ENCODE measurements at regions not wholly inside any gene's neighbourhood (a gene's known extent, or its start where the extent isn't known, plus 50 kb on each side); places are given as distances from the start of the nearest gene placed in this dataset.

GRCh38 chr1:4062560-4062959 is 162.5 kb upstream of the C1orf174 start:
- WGBS (ENCODE audit: insufficient coverage): 62% methylated on average over 12 of the region's 13 CpGs
- H3K4me3 ChIP-seq (ENCODE audit: low read length): no peak overlapping the region
- H3K27me3 ChIP-seq (ENCODE audit: control insufficient read depth, insufficient read depth, low read length): no peaks in the 10 kb centered on the region
- H3K27ac ChIP-seq (ENCODE audit: low read length): no peak overlapping the region
- no peak for DNase-seq
- H3K4me1 ChIP-seq (ENCODE audit: control insufficient read depth, insufficient read depth, low read length): no peaks in the 10 kb centered on the region
- no peaks in the 10 kb centered on the region for H3K9me3 ChIP-seq (replicated peaks; ENCODE audit: control insufficient read depth, low read depth, low read length)
- H3K36me3 ChIP-seq (ENCODE audit: control insufficient read depth, insufficient read depth, low read length): no peaks in the 10 kb centered on the region

GRCh38 chr1:4062992-4063391 is 162.9 kb upstream of the C1orf174 start:
- Histone ChIP-seq H3K36me3 (ENCODE audit: control insufficient read depth, insufficient read depth, low read length) (no peaks in the 10 kb centered on the region), H3K27me3 (ENCODE audit: control insufficient read depth, insufficient read depth, low read length) (no peaks in the 10 kb centered on the region), H3K4me3 (ENCODE audit: low read length) (no peak overlapping the region), H3K4me1 (ENCODE audit: control insufficient read depth, insufficient read depth, low read length) (no peaks in the 10 kb centered on the region), H3K27ac (ENCODE audit: low read length) (no peak overlapping the region), H3K9me3 (replicated peaks; ENCODE audit: control insufficient read depth, low read depth, low read length) (no peaks in the 10 kb centered on the region)
- WGBS (ENCODE audit: insufficient coverage): 83% methylated on average over 15 of the region's 15 CpGs
- no peak for DNase-seq

GRCh38 chr1:4063516-4063915 is 163.4 kb upstream of the C1orf174 start:
- Histone ChIP-seq H3K27me3 (ENCODE audit: control insufficient read depth, insufficient read depth, low read length) (no peaks in the 10 kb centered on the region), H3K4me1 (ENCODE audit: control insufficient read depth, insufficient read depth, low read length) (no peaks in the 10 kb centered on the region), H3K36me3 (ENCODE audit: control insufficient read depth, insufficient read depth, low read length) (no peaks in the 10 kb centered on the region), H3K4me3 (ENCODE audit: low read length) (no peak overlapping the region), H3K27ac (ENCODE audit: low read length) (no peak overlapping the region), H3K9me3 (replicated peaks; ENCODE audit: control insufficient read depth, low read depth, low read length) (no peaks in the 10 kb centered on the region)
- DNase-seq: no peak
- WGBS (ENCODE audit: insufficient coverage): 65% methylated on average over 4 of the region's 7 CpGs

- no peak overlapping the region for H3K27ac ChIP-seq (ENCODE audit: low read length)
- H3K4me1 ChIP-seq (ENCODE audit: control insufficient read depth, insufficient read depth, low read length): no peaks in the 10 kb centered on the region
- 87% methylated on average over 6 of the region's 7 CpGs for WGBS (ENCODE audit: insufficient coverage)
- no peaks in the 10 kb centered on the region for H3K9me3 ChIP-seq (replicated peaks; ENCODE audit: control insufficient read depth, low read depth, low read length)
- no peak for DNase-seq
- H3K36me3 ChIP-seq (ENCODE audit: control insufficient read depth, insufficient read depth, low read length): no peaks in the 10 kb centered on the region
- H3K27me3 ChIP-seq (ENCODE audit: control insufficient read depth, insufficient read depth, low read length): peaks cover 5% of the 10 kb centered on the region
- H3K4me3 ChIP-seq (ENCODE audit: low read length): no peak overlapping the region
These were observed 164.2 kb upstream of the C1orf174 start for GRCh38 chr1:4064150-4064889.

GRCh38 chr1:4066860-4067599 is 167.0 kb upstream of the C1orf174 start:
- Histone ChIP-seq H3K4me3 (ENCODE audit: low read length) (no peak overlapping the region), H3K36me3 (ENCODE audit: control insufficient read depth, insufficient read depth, low read length) (no peaks in the 10 kb centered on the region), H3K9me3 (replicated peaks; ENCODE audit: control insufficient read depth, low read depth, low read length) (no peaks in the 10 kb centered on the region), H3K27ac (ENCODE audit: low read length) (no peak overlapping the region), H3K27me3 (ENCODE audit: control insufficient read depth, insufficient read depth, low read length) (peaks cover 10% of the 10 kb centered on the region), H3K4me1 (ENCODE audit: control insufficient read depth, insufficient read depth, low read length) (peaks cover 9% of the 10 kb centered on the region)
- WGBS (ENCODE audit: insufficient coverage): 83% methylated on average over 3 of the region's 3 CpGs
- no peak for DNase-seq

GRCh38 chr1:4068076-4068475 is 168.0 kb upstream of the C1orf174 start:
- Histone ChIP-seq H3K27me3 (ENCODE audit: control insufficient read depth, insufficient read depth, low read length) (peaks cover 15% of the 10 kb centered on the region), H3K36me3 (ENCODE audit: control insufficient read depth, insufficient read depth, low read length) (no peaks in the 10 kb centered on the region), H3K9me3 (replicated peaks; ENCODE audit: control insufficient read depth, low read depth, low read length) (no peaks in the 10 kb centered on the region), H3K27ac (ENCODE audit: low read length) (no peak overlapping the region), H3K4me3 (ENCODE audit: low read length) (no peak overlapping the region), H3K4me1 (ENCODE audit: control insufficient read depth, insufficient read depth, low read length) (peaks cover 13% of the 10 kb centered on the region)
- DNase-seq: no peak
- WGBS (ENCODE audit: insufficient coverage): 64% methylated on average over 6 of the region's 8 CpGs

GRCh38 chr1:4071653-4072052 is 171.6 kb upstream of the C1orf174 start:
- Histone ChIP-seq H3K4me3 (ENCODE audit: low read length) (no peak overlapping the region), H3K27me3 (ENCODE audit: control insufficient read depth, insufficient read depth, low read length) (peaks cover 19% of the 10 kb centered on the region), H3K27ac (ENCODE audit: low read length) (no peak overlapping the region), H3K9me3 (replicated peaks; ENCODE audit: control insufficient read depth, low read depth, low read length) (no peaks in the 10 kb centered on the region), H3K36me3 (ENCODE audit: control insufficient read depth, insufficient read depth, low read length) (no peaks in the 10 kb centered on the region), H3K4me1 (ENCODE audit: control insufficient read depth, insufficient read depth, low read length) (peaks cover 13% of the 10 kb centered on the region)
- 12% methylated on average over 3 of the region's 6 CpGs for WGBS (ENCODE audit: insufficient coverage)
- DNase-seq: peak; percentile 51

GRCh38 chr1:4072481-4073153 is 172.5 kb upstream of the C1orf174 start:
- 46% methylated on average over 9 of the region's 14 CpGs for WGBS (ENCODE audit: insufficient coverage)

GRCh38 chr1:4075436-4076225 is 175.6 kb upstream of the C1orf174 start:
- H3K4me3 ChIP-seq (ENCODE audit: low read length): no peak overlapping the region
- DNase-seq: no peak
- H3K4me1 ChIP-seq (ENCODE audit: control insufficient read depth, insufficient read depth, low read length): peaks cover 13% of the 10 kb centered on the region
- peaks cover 13% of the 10 kb centered on the region for H3K27me3 ChIP-seq (ENCODE audit: control insufficient read depth, insufficient read depth, low read length)
- no peaks in the 10 kb centered on the region for H3K36me3 ChIP-seq (ENCODE audit: control insufficient read depth, insufficient read depth, low read length)
- H3K27ac ChIP-seq (ENCODE audit: low read length): no peak overlapping the region
- 68% methylated on average over 6 of the region's 8 CpGs for WGBS (ENCODE audit: insufficient coverage)
- no peaks in the 10 kb centered on the region for H3K9me3 ChIP-seq (replicated peaks; ENCODE audit: control insufficient read depth, low read depth, low read length)

More at GRCh38 chr1:4072481-4073153, 172.5 kb upstream of the C1orf174 start:
- H3K4me3 ChIP-seq (ENCODE audit: low read length): no peak overlapping the region
- H3K36me3 ChIP-seq (ENCODE audit: control insufficient read depth, insufficient read depth, low read length): no peaks in the 10 kb centered on the region
- H3K27ac ChIP-seq (ENCODE audit: low read length): no peak overlapping the region
- no peaks in the 10 kb centered on the region for H3K9me3 ChIP-seq (replicated peaks; ENCODE audit: control insufficient read depth, low read depth, low read length)
- H3K27me3 ChIP-seq (ENCODE audit: control insufficient read depth, insufficient read depth, low read length): peaks cover 19% of the 10 kb centered on the region
- peaks cover 13% of the 10 kb centered on the region for H3K4me1 ChIP-seq (ENCODE audit: control insufficient read depth, insufficient read depth, low read length)
- no peak for DNase-seq
